Prostate gland (tissue), 2 donors: ENCODE measurements at regions not wholly inside any gene's neighbourhood (a gene's known extent, or its start where the extent isn't known, plus 50 kb on each side); places are given as distances from the start of the nearest gene placed in this dataset.

ENCODE experiments used
- CTCF ChIP-seq, 4 experiments: fragments of 200-600 bp in 2 of 4; fragments of 450-650 bp in 2 of 4; sonication (generic) in 2 of 4; IDR thresholded peaks; 1 replicate in 3 of 4; 2 replicates in 1 of 4; pipeline ENCODE4 v1.5.1; 2016 to 2019; ENCODE audit warnings: antibody characterized with exemption in 4 of 4, mild to moderate bottlenecking in 2 of 4, moderate library complexity in 2 of 4
- POLR2A ChIP-seq: fragments of 450-650 bp; IDR thresholded peaks from one replicate; pipeline ENCODE4 v1.6.1; 2016; ENCODE audit warnings: antibody characterized with exemption, mild to moderate bottlenecking
- POLR2AphosphoS5 ChIP-seq: sonication (generic); formaldehyde crosslinking; IDR thresholded peaks from one replicate; pipeline ENCODE4 v1.6.1; 2017; ENCODE audit warnings: antibody characterized with exemption

- TF ChIP-seq CTCF (IDR thresholded peaks at IDR 0.05) (no peak), POLR2AphosphoS5 (no peak), POLR2A (no peak)
Measured at GRCh38 chr1:181319907-181320306, 163.4 kb upstream of the CACNA1E start.
